ENCODE measurements at regions not wholly inside any gene's neighbourhood (a gene's known extent, or its start where the extent isn't known, plus 50 kb on each side); places are given as distances from the start of the nearest gene placed in this dataset.

DNA sequence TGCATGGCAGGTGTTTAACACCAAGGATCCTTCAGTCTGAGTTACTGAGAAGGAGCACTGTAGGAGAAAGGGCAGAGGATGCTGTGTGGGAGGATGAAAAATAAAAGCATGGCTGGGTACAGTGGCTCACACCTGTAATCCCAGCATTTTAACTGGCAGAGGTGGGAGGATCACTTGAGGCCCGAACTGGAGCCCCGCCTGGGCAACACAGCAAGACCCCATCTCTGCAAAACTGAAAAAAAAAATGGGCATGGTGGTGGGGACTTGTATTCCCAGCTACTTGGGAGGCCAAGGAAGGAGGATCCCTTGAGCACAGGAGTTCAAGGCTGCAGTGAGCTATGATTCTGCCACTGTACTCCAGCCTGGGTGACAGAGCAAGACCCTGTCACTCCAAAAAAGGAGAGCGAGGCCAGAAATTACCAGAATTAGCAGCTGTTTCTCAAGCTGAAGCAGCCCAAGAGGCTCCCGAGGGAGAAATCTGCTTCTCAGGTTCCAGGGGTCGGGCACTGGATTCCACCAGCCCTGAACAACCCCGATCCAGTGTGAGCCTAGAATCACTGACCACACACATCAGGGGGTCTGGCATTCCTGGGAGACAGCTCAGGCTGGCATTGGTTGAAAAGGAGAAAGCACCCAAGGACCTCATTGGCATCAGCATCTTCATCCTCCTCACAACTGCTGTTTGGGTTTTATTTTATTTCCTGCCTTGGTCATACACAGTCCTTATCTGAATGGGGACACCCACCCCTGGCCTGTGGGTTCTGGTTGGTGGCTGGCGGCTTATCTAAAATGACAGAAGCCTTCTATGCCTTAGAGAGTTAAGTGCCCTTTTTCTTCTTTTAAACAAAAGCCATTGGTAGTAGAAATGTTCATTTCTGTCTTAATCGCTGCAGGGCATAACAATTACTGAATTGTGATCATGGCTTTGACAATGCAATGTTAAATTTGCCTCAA lies 66.3 kb upstream of the TRIM2 start:
- TF ChIP-seq ZNF274 (IDR thresholded peaks at IDR 0.05; ENCODE audit: low read depth, low read length), result no peak
- no peak for TF ChIP-seq SUZ12 (IDR thresholded peaks at IDR 0.05; ENCODE audit: extremely low read depth, insufficient read depth, insufficient read length)
- no peak for TF ChIP-seq YY1 (IDR thresholded peaks at IDR 0.05; ENCODE audit: insufficient read depth, insufficient read length)
- H3K27me3 ChIP-seq (ENCODE audit: insufficient read depth, insufficient read length), result no peaks in the 10 kb centered on the region
- H3K36me3 ChIP-seq (ENCODE audit: insufficient read depth, insufficient read length, low read length), result no peaks in the 10 kb centered on the region
- no peaks in the 10 kb centered on the region for H3K4me1 ChIP-seq (ENCODE audit: insufficient read depth, insufficient read length)
- no peaks in the 10 kb centered on the region for H3K9me3 ChIP-seq (ENCODE audit: insufficient read depth, low read length)
- no peak for DNase-seq (ENCODE audit: low read depth, low spot score)
- H3K4me3 ChIP-seq (ENCODE audit: insufficient read length, low read depth), result no peak overlapping the region
- no peak overlapping the region for H3K9ac ChIP-seq (ENCODE audit: insufficient read length, low read depth)

DNA sequence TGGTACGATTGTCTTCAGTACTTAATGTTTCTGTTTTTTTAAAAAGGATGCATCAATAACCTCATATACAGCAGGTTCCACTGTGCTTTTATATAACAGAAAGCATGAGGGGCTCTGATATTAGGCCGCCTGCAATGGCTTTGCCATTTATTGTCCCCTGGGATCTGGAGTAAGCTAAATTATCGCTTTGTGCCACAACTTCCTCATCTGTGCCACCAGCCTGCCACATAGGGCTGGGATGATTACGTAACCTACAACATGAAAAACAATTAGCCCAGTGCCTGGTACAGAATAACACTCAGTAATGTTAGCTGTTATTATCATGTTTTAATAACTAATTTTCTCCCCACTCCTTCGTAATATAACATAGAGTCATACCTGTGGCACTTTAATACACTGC lies 65.5 kb upstream of the TRIM2 start:
- no peak for DNase-seq (ENCODE audit: low read depth, low spot score)
- no peak overlapping the region for H3K9ac ChIP-seq (ENCODE audit: insufficient read length, low read depth)
- H3K36me3 ChIP-seq (ENCODE audit: insufficient read depth, insufficient read length, low read length), result no peaks in the 10 kb centered on the region
- H3K27me3 ChIP-seq (ENCODE audit: insufficient read depth, insufficient read length), result no peaks in the 10 kb centered on the region
- no peaks in the 10 kb centered on the region for H3K9me3 ChIP-seq (ENCODE audit: insufficient read depth, low read length)
- no peaks in the 10 kb centered on the region for H3K4me1 ChIP-seq (ENCODE audit: insufficient read depth, insufficient read length)
- no peak overlapping the region for H3K4me3 ChIP-seq (ENCODE audit: insufficient read length, low read depth)
- no peak for TF ChIP-seq SUZ12 (IDR thresholded peaks at IDR 0.05; ENCODE audit: extremely low read depth, insufficient read depth, insufficient read length)
- no peak for TF ChIP-seq ZNF274 (IDR thresholded peaks at IDR 0.05; ENCODE audit: low read depth, low read length)
- TF ChIP-seq YY1 (IDR thresholded peaks at IDR 0.05; ENCODE audit: insufficient read depth, insufficient read length), result no peak

DNA sequence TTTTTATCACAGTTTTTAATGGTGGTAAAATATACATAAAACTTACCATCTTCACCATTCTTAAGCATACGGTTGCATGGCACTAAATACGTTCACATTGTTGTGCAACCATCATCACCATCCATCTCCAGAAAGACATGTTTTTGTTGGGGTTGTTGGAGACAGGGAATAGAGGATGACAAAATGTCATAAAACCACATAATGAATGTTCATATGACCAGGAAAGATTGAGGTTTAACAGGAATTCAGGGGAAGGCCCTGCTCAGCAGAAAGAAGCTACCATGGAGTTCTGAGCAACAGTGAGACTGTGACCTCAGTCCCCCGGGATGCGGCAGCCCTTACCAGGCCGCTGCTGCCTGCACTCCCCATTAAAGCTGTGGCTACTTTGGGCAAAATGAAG lies 63.9 kb upstream of the TRIM2 start:
- Histone ChIP-seq H3K4me3 (ENCODE audit: insufficient read length, low read depth) (no peak overlapping the region), H3K4me1 (ENCODE audit: insufficient read depth, insufficient read length) (no peaks in the 10 kb centered on the region)
- no peak for DNase-seq (ENCODE audit: low read depth, low spot score)

DNA sequence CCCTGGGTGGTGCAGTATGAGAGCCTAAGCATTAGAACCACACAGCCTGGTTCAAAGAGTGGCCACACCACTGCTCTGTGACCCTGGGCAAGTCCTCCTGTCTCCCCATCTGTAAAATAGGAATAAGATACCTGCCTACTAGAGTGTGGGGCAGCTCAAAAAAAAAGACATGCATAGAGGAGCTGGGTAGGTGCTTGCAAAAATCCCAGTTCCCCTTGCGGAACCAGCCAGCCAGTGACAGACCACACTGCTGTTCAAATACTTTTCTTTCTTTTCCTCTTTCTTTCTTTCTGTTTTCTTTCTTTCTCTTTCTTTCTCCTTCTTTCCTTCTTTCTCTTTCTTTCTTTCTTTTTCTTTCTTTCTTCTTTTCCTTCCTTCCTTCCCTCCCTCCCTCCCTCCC lies 63.0 kb upstream of the TRIM2 start:
- TF ChIP-seq SUZ12 (IDR thresholded peaks at IDR 0.05; ENCODE audit: extremely low read depth, insufficient read depth, insufficient read length) (no peak), ZNF274 (IDR thresholded peaks at IDR 0.05; ENCODE audit: low read depth, low read length) (no peak), YY1 (IDR thresholded peaks at IDR 0.05; ENCODE audit: insufficient read depth, insufficient read length) (no peak)
- Histone ChIP-seq H3K4me1 (ENCODE audit: insufficient read depth, insufficient read length) (no peaks in the 10 kb centered on the region), H3K9ac (ENCODE audit: insufficient read length, low read depth) (no peak overlapping the region), H3K9me3 (ENCODE audit: insufficient read depth, low read length) (no peaks in the 10 kb centered on the region), H3K27me3 (ENCODE audit: insufficient read depth, insufficient read length) (no peaks in the 10 kb centered on the region), H3K36me3 (ENCODE audit: insufficient read depth, insufficient read length, low read length) (no peaks in the 10 kb centered on the region), H3K4me3 (ENCODE audit: insufficient read length, low read depth) (no peak overlapping the region)
- no peak for DNase-seq (ENCODE audit: low read depth, low spot score)

More for the DNA sequence above, 63.9 kb upstream of the TRIM2 start:
- Histone ChIP-seq H3K9ac (ENCODE audit: insufficient read length, low read depth) (no peak overlapping the region), H3K9me3 (ENCODE audit: insufficient read depth, low read length) (no peaks in the 10 kb centered on the region), H3K27me3 (ENCODE audit: insufficient read depth, insufficient read length) (no peaks in the 10 kb centered on the region), H3K36me3 (ENCODE audit: insufficient read depth, insufficient read length, low read length) (no peaks in the 10 kb centered on the region)
- no peak for TF ChIP-seq YY1 (IDR thresholded peaks at IDR 0.05; ENCODE audit: insufficient read depth, insufficient read length)
- no peak for TF ChIP-seq ZNF274 (IDR thresholded peaks at IDR 0.05; ENCODE audit: low read depth, low read length)
- TF ChIP-seq SUZ12 (IDR thresholded peaks at IDR 0.05; ENCODE audit: extremely low read depth, insufficient read depth, insufficient read length), result no peak

DNA sequence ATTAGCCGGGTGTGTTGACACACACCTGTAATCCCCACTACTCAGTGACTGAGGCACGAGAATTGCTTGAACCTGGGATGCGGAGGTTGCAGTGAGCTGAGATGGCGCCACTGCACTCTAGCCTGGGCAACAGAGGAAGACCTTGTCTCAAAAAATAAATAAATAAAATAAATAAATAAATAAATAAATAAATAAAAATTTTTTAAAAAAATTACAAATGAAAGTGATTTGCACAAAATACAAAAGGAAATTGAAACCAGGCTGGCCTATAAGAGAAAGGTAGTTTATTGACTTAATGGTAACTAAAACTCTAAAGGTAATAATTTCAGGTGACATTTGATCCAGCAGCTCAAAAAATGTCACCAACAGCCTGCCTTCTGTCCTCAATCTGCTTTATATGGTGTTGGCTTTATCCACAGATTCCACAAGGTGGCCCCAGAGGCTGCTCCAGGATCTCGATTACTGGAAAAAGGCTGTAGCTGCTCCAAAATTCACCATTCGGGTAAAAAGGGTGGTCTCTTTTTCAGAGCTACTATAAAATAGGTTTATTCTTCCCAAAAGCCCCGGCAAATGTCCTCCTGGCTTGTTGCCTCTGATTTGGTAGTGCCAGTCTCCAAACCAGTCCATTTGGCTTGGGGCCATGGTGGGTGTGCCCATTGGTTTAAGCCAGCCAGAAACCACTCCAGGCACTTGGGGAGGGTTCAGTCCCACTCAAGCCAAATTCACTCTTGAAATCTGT lies 61.4 kb upstream of the TRIM2 start:
- Histone ChIP-seq H3K36me3 (ENCODE audit: insufficient read depth, insufficient read length, low read length) (no peaks in the 10 kb centered on the region), H3K4me1 (ENCODE audit: insufficient read depth, insufficient read length) (no peaks in the 10 kb centered on the region), H3K27me3 (ENCODE audit: insufficient read depth, insufficient read length) (no peaks in the 10 kb centered on the region), H3K9ac (ENCODE audit: insufficient read length, low read depth) (no peak overlapping the region), H3K4me3 (ENCODE audit: insufficient read length, low read depth) (no peak overlapping the region), H3K9me3 (ENCODE audit: insufficient read depth, low read length) (no peaks in the 10 kb centered on the region)
- TF ChIP-seq YY1 (IDR thresholded peaks at IDR 0.05; ENCODE audit: insufficient read depth, insufficient read length) (no peak), ZNF274 (IDR thresholded peaks at IDR 0.05; ENCODE audit: low read depth, low read length) (no peak), SUZ12 (IDR thresholded peaks at IDR 0.05; ENCODE audit: extremely low read depth, insufficient read depth, insufficient read length) (no peak)
- DNase-seq (ENCODE audit: low read depth, low spot score), result no peak

DNA sequence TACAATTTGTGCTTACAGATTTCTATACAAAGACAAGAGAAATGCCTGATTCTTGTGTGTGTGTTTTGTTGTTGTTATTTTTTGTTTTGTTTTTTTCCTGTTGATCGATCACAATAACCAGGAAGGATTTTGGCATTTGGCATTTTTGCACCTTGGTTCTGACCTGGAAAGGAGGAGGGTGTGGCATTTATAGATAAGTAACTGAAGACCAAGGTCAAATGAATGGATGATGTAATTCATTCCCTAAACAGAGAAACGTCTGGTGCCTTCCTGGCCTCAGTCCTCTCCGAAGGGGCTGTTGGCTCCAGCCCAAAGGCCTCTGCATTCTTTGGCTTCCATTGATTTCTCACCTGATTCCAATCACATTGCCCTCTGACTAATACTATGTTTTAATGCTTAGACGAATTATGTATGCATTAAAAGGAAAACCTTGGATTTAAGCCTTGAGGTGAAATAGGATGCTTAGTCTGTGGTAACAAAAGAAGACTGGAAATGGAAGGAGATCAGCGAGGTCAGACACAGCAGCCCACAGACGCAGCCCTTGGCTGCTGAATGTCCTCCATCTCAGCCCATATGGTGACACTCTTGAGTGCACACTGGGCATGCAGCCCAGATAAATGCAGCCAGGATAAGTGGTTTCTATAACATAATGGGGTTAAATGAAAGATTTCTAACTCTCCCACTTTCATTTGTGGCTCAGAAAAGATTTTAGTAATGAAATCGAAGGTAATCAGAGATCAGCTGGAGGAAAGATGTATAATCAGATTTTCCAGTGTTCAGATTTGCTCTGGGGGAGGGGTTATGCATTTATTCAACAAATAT lies 60.5 kb upstream of the TRIM2 start:
- no peaks in the 10 kb centered on the region for H3K4me1 ChIP-seq (ENCODE audit: insufficient read depth, insufficient read length)

More for the DNA sequence above, 60.5 kb upstream of the TRIM2 start:
- TF ChIP-seq SUZ12 (IDR thresholded peaks at IDR 0.05; ENCODE audit: extremely low read depth, insufficient read depth, insufficient read length) (no peak), YY1 (IDR thresholded peaks at IDR 0.05; ENCODE audit: insufficient read depth, insufficient read length) (no peak), ZNF274 (IDR thresholded peaks at IDR 0.05; ENCODE audit: low read depth, low read length) (no peak)
- DNase-seq (ENCODE audit: low read depth, low spot score), result no peak
- H3K27me3 ChIP-seq (ENCODE audit: insufficient read depth, insufficient read length), result no peaks in the 10 kb centered on the region
- no peak overlapping the region for H3K9ac ChIP-seq (ENCODE audit: insufficient read length, low read depth)
- no peaks in the 10 kb centered on the region for H3K9me3 ChIP-seq (ENCODE audit: insufficient read depth, low read length)
- H3K36me3 ChIP-seq (ENCODE audit: insufficient read depth, insufficient read length, low read length), result no peaks in the 10 kb centered on the region
- H3K4me3 ChIP-seq (ENCODE audit: insufficient read length, low read depth), result no peak overlapping the region
